ENCODE measurements at regions not wholly inside any gene's neighbourhood (a gene's known extent, or its start where the extent isn't known, plus 50 kb on each side); places are given as distances from the start of the nearest gene placed in this dataset.
"Not testable (repeated sequence)": the region's sequence is repeated elsewhere in the genome, so short reads cannot be mapped to it uniquely, and the experiment has no call there.

- DNase-seq (ENCODE audit: low read depth), result no peak
Observed at GRCh38 chr18:39450958-39451357, 1885.4 kb upstream of the CELF4 start.

GRCh38 chr18:39449566-39449965, 1884.0 kb upstream of the CELF4 start:
- no peak for DNase-seq (ENCODE audit: low read depth)

GRCh38 chr18:39448942-39449341, 1883.3 kb upstream of the CELF4 start:
- DNase-seq (ENCODE audit: low read depth), result no peak

GRCh38 chr18:39444957-39445356, 1879.4 kb upstream of the CELF4 start:
- DNase-seq (ENCODE audit: low read depth), result not testable (repeated sequence)

GRCh38 chr18:39441648-39442047, 1876.0 kb upstream of the CELF4 start:
- no peak for DNase-seq (ENCODE audit: low read depth)

- DNase-seq (ENCODE audit: low read depth), result no peak
Observed at GRCh38 chr18:39435996-39436395, 1870.4 kb upstream of the CELF4 start.

- DNase-seq (ENCODE audit: low read depth), result no peak
Observed at GRCh38 chr18:39435209-39435608, 1869.6 kb upstream of the CELF4 start.

- no peak for DNase-seq (ENCODE audit: low read depth)
Observed at GRCh38 chr18:39434223-39434920, 1868.8 kb upstream of the CELF4 start.

GRCh38 chr18:39425172-39425850, 1859.7 kb upstream of the CELF4 start:
- no peak for DNase-seq (ENCODE audit: low read depth)

GRCh38 chr18:39424261-39424660, 1858.7 kb upstream of the CELF4 start:
- DNase-seq (ENCODE audit: low read depth), result no peak

- DNase-seq (ENCODE audit: low read depth), result no peak
Observed at GRCh38 chr18:39421276-39421675, 1855.7 kb upstream of the CELF4 start.

GRCh38 chr18:39419315-39419714, 1853.7 kb upstream of the CELF4 start:
- DNase-seq (ENCODE audit: low read depth), result no peak

- DNase-seq (ENCODE audit: low read depth), result no peak
Observed at GRCh38 chr18:39415471-39415870, 1849.9 kb upstream of the CELF4 start.

GRCh38 chr18:39414009-39414700, 1848.6 kb upstream of the CELF4 start:
- DNase-seq (ENCODE audit: low read depth), result no peak

- no peak for DNase-seq (ENCODE audit: low read depth)
Observed at GRCh38 chr18:39406941-39407340, 1841.3 kb upstream of the CELF4 start.

GRCh38 chr18:39403121-39403520, 1837.5 kb upstream of the CELF4 start:
- no peak for DNase-seq (ENCODE audit: low read depth)

- DNase-seq (ENCODE audit: low read depth), result no peak
Observed at GRCh38 chr18:39399662-39400061, 1834.1 kb upstream of the CELF4 start.

GRCh38 chr18:39396168-39396567, 1830.6 kb upstream of the CELF4 start:
- no peak for DNase-seq (ENCODE audit: low read depth)

GRCh38 chr18:39389800-39390379, 1824.3 kb upstream of the CELF4 start:
- no peak for DNase-seq (ENCODE audit: low read depth)

- no peak for DNase-seq (ENCODE audit: low read depth)
Observed at GRCh38 chr18:39380866-39381265, 1815.3 kb upstream of the CELF4 start.

- DNase-seq (ENCODE audit: low read depth), result no peak
Observed at GRCh38 chr18:39380186-39380725, 1814.7 kb upstream of the CELF4 start.

- DNase-seq (ENCODE audit: low read depth), result no peak
Observed at GRCh38 chr18:39375066-39375465, 1809.5 kb upstream of the CELF4 start.

- no peak for DNase-seq (ENCODE audit: low read depth)
Observed at GRCh38 chr18:39371996-39372395, 1806.4 kb upstream of the CELF4 start.
